Left hindlimb (tissue), 1 donor: ENCODE measurements at regions not wholly inside any gene's neighbourhood (a gene's known extent, or its start where the extent isn't known, plus 50 kb on each side); places are given as distances from the start of the nearest gene placed in this dataset.

Experiments used
- DNase-seq: peaks from one replicate; pipeline ENCODE4 v3.0.0-alpha.2; 2018

DNA sequence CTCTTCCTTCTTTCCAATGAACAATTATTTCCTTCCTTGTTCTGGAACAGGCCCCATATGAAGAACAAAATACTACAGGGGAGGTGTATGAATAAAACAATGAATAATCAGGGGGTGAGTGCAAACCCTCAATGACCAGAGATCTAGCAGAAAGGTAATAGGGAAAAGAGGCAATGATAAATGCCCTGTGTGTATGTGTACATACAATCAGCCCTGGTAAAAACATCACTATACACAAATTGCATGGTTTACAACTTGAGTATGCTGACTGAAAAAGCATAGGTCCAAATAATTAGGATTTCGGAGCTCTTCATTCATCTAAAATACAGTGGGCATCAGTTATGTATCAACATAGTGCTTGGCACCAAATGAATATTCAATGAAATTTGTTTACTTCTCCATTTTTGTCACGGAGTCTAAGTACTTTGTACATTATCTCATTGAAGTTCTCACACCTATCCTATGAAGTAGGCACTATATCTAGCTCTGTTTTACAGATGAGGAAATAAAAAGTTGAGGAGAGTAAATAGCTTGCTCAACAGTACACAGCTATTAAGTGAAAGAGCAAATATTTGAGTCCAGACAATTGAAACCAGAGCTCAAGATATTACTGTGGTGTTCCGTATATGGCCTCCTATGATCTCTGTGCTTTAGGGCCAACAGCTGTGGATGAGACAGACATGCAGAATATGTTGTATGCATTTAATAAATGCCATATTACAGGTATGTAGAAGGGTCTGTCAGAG is 1065.4 kb downstream of the SORCS3 start:
- DNase-seq, result no peak

DNA sequence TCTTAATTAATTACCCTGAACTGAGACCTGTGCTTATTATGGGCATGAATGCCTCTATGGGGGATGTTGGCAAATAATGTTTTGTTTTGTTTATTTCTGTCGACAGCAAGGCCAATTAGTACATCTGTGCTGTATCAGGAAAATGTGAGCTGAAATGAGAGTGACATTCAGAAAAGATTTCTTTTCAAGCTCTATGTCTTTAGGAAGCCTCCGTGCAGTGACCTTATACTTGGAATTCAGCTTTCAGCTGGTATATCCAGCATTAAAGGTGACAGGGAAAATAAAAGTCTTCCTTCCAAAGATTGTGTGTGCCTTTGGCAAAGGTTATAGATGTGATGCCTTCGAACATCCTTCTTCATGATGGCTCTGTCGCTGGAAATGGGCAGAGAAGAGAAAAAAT is 1061.1 kb downstream of the SORCS3 start:
- DNase-seq, result no peak

DNA sequence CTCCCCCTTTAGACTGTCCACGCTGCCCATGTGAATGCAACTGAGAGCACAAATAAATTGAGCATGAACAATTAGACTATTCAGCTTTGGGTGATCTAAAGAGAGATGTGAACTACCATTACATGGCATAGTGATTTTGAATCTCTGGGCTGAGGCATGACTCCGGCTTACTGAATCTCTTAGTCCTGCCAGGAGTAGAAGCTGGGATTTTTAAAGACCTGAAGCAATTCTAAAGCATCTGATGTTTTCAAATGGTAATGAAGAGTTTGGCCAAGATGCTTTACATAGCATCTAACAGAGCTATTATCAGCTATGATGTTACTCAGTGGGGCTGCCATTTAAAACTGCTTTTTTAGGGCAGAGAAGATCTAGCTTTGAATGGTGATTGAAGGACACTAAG is 1059.1 kb downstream of the SORCS3 start:
- no peak for DNase-seq

DNA sequence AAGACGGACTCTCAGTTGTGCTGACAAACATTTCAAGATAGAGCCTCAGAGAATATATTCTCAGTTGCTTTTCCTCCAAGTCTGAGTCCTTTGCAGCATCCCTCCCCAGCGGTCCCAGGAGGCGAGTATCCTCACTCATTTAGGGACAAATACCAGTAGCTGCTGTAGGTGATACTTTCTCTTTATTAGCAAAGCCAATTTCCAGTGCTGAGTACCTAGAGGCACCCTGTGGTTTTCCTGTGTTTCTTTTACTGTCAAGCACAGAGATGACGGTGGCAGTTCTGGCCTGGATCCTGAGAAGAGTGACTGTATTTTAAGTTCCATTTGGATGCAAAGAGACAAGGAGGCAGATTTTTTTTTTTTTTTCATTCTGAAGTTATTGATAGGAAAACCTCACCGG is 1058.4 kb downstream of the SORCS3 start:
- no peak for DNase-seq

- DNase-seq, result no peak
Measured at GRCh38 chr10:105698592-105698991, 1057.5 kb downstream of the SORCS3 start.

DNA sequence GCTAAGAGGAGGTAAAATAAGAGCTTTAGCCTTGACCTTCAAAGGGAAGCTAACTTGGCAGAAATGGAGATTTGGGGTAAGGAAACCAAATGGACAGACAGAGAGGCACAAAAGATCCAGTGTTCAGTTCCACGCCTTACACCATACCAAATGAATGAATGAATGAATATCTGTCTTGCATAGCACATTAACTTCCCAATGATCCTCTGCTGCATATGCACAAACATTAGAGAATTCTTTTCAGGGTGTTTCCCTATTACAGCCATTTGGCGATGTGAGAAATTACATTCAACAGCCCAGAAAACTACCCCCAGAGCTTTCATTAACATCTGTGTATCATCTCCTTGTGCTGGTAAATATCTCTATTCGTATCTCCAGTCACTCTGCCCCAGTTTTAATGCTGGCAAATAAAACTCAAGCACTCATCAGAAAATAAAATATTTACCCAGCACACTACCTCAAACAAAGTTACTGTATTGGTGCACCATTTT is 1056.2 kb downstream of the SORCS3 start:
- no peak for DNase-seq

- no peak for DNase-seq
Measured at GRCh38 chr10:105691811-105692210, 1050.7 kb downstream of the SORCS3 start.

DNA sequence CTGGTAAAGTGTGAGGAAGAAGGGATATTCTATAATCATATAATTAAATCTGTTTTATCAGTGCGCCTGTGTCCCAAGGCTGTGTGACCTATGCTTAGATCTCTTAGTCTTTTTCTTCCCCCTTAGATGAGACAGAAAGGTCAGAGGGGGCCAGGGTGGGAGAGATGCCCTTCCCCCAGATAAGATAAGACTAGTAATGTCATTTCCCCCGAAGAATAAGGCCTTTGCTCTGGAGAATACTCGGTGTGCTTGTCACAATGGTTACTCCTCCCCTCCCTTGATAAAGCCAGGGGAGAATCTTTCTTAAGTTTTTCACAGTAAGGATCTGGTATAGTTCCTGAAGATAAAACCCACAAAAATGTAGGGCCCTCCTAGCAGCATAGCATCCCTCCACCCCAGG is 1041.8 kb downstream of the SORCS3 start:
- DNase-seq, result no peak

DNA sequence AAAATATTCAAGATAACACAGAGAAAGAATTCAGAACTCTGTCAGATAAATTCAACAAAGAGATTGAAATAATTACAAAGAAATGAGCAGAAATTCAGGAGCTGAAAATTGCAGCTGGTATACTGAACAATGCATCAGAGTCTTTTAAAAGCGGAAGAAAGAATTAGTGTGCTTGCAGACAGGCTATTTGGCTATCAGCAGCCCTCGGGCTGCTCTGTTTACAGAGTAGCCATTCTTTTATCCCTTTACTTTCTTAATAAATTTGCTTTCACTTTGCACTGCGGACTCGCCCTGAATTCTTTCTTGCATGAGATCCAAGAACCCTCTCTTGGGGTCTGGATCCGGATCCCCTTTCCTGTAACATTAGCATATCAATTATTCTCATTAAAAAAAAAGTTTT is 1040.0 kb downstream of the SORCS3 start:
- DNase-seq, result no peak

DNA sequence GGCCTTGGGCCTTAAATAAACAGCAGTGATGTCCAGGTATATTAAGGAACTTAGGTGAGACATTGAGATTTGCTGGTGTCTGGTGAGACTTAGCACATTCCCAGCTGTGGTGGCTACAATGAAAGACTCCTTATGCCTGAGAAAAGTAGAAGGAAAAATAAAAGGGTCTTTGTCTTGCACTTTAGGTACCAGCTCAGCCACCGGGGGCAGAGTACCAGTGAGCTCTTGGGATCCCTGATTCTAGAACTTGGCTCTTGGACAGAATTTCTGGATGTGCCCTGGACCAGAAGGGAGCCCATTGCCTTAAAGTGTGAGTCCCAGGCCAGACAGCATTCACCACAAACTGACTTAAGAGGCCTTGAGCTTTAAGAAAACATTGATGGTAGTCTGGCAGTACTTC is 1038.7 kb downstream of the SORCS3 start:
- no peak for DNase-seq

DNA sequence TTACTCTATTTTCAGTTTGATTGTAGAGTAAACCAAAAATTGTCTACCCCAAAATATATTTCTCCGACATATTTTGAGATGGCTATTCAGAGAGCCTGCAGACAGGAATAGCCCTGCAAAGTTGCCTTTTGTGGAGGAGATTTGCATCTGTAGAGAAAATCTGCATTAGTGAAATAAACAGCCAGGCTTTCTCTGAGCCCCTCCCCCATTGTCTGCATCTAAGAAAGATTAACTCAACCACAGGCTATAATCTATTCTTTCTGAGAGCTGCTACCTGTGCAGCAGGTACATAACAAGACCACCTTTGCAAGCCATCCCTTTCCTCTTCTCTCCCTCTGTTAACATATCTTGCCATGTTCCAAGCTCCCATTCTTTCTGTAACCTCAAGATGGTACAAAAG is 1034.2 kb downstream of the SORCS3 start:
- DNase-seq, result no peak

DNA sequence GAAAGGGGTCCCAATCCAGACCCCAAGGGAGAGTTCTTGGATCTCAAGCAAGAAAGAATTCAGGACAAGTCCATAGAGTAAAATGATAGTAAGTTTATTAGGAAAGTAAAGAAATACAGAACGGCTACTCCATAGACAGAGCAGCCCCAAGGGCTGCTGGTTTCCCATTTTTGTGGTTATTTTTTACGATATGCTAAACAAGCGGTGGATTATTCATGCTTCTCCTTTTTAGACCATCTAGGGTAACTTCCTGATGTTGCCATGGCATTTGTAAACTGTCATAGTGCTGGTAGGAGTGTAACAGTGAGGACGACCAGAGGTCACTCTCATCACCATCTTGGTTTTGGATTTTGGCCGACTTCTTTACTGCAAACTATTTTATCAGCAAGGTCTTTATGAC is 1033.4 kb downstream of the SORCS3 start:
- DNase-seq, result no peak

DNA sequence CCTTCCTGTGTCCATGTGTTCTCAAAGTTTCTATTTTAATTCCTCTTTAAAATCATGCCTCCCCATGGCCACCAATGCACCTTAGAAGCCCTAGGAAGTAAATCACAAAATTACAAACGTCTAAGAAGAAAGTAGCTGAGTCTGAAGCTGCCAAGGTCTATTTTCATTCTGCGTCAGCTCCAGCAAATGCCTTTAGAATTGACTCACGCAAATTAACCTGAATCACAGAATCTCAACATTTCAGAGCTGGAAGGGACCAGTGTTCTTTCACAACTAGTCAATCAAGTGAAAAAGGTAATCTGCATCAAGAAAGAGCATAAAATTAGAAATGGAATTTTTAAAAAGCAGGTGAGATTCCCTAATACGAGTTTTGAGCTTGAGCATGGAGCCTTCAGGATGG is 1017.6 kb downstream of the SORCS3 start:
- no peak for DNase-seq

- DNase-seq, result no peak
Measured at GRCh38 chr10:105656856-105657255, 1015.8 kb downstream of the SORCS3 start.

DNA sequence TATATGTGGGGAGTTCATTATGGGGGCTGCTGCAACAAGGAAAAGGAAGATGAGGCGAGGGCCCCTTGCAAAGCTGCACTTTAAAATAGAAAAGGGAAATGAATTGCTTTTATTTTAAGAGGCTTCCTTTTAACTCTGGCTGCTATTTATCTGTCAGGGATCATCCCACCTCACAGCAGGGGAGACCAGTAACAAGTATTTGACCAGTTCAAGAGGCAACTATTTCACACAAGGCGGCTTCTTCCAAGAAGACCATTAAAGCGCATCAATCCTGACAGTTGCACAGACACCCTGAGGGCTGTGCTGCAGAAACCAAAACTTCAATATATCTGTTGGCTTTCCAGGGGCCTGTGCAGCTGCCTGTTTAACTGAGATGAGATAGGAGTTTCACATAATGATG is 1009.2 kb downstream of the SORCS3 start:
- no peak for DNase-seq

DNA sequence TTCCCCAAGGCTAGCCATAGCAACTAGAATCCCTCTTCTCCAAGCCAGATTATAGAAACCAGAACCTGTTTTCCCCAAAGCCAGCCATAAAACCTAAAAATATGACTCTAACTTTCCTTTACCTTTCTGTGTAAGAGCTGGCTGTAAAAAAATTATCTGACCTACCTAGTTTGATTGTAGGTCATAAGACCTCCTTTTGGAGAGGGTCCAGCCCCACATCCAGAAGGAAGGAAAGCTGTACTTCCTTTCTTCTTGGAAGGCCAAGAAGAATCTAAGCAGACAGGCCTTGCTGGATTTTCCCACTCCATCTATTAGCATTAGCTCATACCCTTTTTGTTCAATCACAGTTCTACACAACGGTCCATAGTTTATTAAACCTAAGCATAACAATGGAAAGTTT is 1006.3 kb downstream of the SORCS3 start:
- DNase-seq, result no peak

DNA sequence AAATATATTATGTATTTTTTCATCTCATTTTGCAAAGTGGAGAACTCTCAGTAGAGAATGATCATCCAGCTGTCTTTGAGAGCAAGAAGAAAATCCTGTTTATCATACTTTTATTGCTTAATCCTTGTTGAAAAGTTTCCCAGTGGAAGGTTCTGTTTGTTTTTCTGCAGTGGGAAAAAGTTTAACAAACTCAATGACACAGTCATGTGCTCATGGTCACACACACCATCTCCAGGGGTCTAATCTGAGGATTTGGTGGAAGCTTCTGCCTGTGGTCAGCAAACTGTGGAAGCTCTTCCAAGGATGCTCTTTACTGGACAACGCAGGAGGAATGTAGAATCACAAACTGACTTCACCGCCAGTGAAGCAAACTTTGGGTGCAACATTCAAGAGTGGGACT is 1003.9 kb downstream of the SORCS3 start:
- no peak for DNase-seq

DNA sequence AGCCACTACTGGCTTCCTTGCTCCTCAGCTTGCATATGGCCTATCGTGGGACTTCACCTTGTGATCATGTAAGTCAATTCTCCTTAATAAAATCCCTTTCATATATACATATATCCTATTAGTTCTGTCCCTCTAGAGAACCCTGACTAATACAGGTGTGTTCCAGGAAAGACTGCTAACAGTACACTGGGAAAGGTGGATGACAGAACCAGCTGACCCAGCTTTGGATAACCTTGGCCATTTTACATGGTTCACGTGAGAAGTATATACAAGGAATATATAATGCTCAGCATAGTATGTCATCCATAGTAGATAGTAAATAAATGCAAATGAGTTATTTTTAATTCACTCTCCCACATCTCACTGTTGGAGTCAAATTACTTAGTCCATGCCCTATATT is 1003.5 kb downstream of the SORCS3 start:
- no peak for DNase-seq

DNA sequence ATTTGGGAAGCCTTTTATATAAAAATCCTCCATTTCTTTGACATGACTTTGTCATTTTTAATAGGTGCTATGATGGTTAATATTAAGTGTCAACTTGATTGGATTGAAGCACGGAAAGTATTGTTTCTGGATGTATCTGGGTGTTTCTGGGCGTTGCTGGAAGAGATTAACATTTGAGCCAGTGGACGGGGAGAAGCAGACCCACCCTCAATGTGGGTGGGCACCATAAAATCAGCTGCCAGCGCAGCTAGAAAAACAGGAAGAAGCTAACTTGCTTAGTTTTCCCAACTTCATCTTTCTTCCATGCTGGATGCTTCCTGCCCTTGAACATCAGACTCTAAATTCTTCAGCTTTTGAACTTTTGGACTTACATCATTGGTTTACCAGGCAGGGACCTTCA is 1003.0 kb downstream of the SORCS3 start:
- no peak for DNase-seq

DNA sequence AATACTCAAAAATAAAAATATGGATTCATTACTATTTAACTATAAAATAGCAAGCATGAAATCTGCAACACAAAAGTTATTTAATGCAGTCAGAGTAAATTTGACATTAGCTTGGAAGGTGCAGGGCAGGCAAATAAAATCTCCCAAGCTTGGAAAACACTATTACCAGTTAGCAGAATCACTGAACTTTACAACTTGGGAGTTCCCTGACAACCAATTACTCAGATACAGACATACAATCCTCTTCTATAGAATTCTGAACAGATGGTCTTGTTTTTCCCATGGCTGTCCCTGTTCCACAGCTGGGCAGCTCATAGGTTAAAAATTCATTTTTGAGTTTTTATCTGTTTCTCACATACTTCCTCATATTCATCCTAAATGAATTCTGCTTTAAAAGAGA is 1002.6 kb downstream of the SORCS3 start:
- DNase-seq, result no peak

DNA sequence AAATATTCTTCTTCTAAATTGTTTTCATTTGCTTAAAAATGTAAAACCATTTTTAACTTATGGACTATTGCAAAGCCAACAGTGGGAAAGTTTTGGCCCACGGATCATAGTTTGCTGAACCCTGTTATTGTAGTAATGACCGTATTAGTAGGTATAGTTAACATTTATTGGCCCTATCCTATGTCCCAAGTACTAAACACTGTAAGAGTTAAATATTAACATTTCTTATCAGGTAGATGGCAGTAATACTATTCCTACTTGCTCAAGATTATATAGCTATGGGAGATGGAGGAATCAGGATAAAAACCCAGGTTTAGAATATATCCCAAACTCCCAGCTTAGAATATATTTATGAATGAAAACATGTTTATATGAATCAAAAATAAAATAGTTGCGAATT is 993.2 kb downstream of the SORCS3 start:
- no peak for DNase-seq

- DNase-seq, result no peak
Measured at GRCh38 chr10:105615715-105616365, 974.8 kb downstream of the SORCS3 start.

DNA sequence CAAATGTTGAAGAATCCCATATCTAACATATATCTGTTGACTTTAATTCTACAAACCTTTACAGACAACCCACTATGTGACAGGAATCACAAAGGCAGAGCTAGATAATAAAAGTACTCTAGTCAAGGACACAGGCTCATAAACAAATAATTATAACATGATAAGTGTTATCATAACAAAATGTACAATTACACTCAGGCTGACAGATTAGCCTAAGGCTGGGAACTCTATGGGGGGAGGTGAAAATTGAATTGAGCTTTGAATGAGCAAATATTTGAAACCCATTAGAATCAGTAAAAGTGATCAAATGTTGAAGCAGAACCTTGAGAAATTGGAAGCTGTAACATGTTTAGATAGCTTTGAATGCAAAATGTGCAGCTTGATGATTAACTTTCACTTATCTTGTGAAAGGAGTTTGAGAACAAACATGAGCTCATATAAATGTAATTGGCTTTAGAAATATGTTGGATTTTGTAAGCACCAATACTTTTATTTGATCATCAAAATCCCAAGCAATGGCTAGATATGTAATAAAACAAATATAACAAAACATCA is 970.2 kb downstream of the SORCS3 start:
- no peak for DNase-seq

- DNase-seq, result no peak
Measured at GRCh38 chr10:105609451-105609850, 968.4 kb downstream of the SORCS3 start.
